ENCODE measurements at regions not wholly inside any gene's neighbourhood (a gene's known extent, or its start where the extent isn't known, plus 50 kb on each side); places are given as distances from the start of the nearest gene placed in this dataset.

DNA sequence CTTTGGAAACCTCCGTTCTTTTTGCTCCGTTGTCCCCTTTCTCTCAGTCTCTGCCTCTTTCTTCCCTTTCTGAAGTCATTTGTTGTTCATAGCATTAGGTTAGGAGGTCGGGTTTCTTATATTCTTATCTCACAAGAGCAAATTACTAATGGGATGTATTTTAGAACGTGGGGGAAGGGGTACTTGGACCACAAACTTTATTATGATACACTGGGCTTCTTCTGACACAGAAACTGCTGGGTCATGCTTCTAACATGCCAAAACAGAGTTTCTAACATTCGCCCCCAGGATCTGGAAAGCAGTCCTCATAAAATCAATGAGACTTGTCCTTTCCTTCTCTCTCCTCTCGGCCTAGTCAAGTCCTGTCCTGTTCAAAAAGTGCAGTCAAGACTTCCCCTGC is 334.4 kb downstream of the GADD45G start (continued):
- TF ChIP-seq KDM4A (IDR thresholded peaks at IDR 0.05; ENCODE audit: low read depth, low read length, severe bottlenecking) (no peak), HDAC6 (IDR thresholded peaks at IDR 0.05; ENCODE audit: low read depth, low read length) (no peak), SP4 (IDR thresholded peaks at IDR 0.05; ENCODE audit: low read length) (no peak), CTBP2 (IDR thresholded peaks at IDR 0.05; ENCODE audit: borderline replicate concordance, insufficient read depth, insufficient read length, low read length) (no peak)

Measured in H1 (cell line).